ENCODE measurements at regions not wholly inside any gene's neighbourhood (a gene's known extent, or its start where the extent isn't known, plus 50 kb on each side); places are given as distances from the start of the nearest gene placed in this dataset.
A peak's percentile ranks its signal among the peaks of the same experiment; 100 is the strongest.

- Mint-ChIP-seq H3K9me3 (ENCODE audit: unreplicated experiment) (no peaks in the 10 kb centered on the region), H3K4me1 (ENCODE audit: unreplicated experiment) (peaks cover 10% of the 10 kb centered on the region), H3K27ac (ENCODE audit: unreplicated experiment) (no peak overlapping the region), H3K27me3 (ENCODE audit: unreplicated experiment) (peaks cover 4% of the 10 kb centered on the region), H3K4me3 (ENCODE audit: unreplicated experiment) (no peak overlapping the region), H3K36me3 (ENCODE audit: low read depth, unreplicated experiment) (no peaks in the 10 kb centered on the region)
- no peak for TF ChIP-seq CTCF (IDR thresholded peaks at IDR 0.05; ENCODE audit: unreplicated experiment)
- DNase-seq (ENCODE audit: low spot score) = no peak
These were observed 55.9 kb upstream of the NFE2L3 start for GRCh38 chr7:26096136-26096535.

- Mint-ChIP-seq H3K4me1 (ENCODE audit: unreplicated experiment) (peaks cover 16% of the 10 kb centered on the region), H3K4me3 (ENCODE audit: unreplicated experiment) (no peak overlapping the region), H3K27me3 (ENCODE audit: unreplicated experiment) (peaks cover 4% of the 10 kb centered on the region), H3K36me3 (ENCODE audit: low read depth, unreplicated experiment) (no peaks in the 10 kb centered on the region), H3K9me3 (ENCODE audit: unreplicated experiment) (no peaks in the 10 kb centered on the region), H3K27ac (ENCODE audit: unreplicated experiment) (no peak overlapping the region)
- no peak for TF ChIP-seq CTCF (IDR thresholded peaks at IDR 0.05; ENCODE audit: unreplicated experiment)
- DNase-seq (ENCODE audit: low spot score) = no peak
These were observed 53.9 kb upstream of the NFE2L3 start for GRCh38 chr7:26097837-26098668.

- TF ChIP-seq CTCF (IDR thresholded peaks at IDR 0.05; ENCODE audit: unreplicated experiment) = no peak
- Mint-ChIP-seq H3K27me3 (ENCODE audit: unreplicated experiment) (peaks cover 4% of the 10 kb centered on the region), H3K4me1 (ENCODE audit: unreplicated experiment) (peaks cover 16% of the 10 kb centered on the region), H3K9me3 (ENCODE audit: unreplicated experiment) (no peaks in the 10 kb centered on the region), H3K27ac (ENCODE audit: unreplicated experiment) (no peak overlapping the region), H3K36me3 (ENCODE audit: low read depth, unreplicated experiment) (no peaks in the 10 kb centered on the region), H3K4me3 (ENCODE audit: unreplicated experiment) (no peak overlapping the region)
- no peak for DNase-seq (ENCODE audit: low spot score)
These were observed 52.8 kb upstream of the NFE2L3 start for GRCh38 chr7:26099236-26099635.

- no peak for TF ChIP-seq CTCF (IDR thresholded peaks at IDR 0.05; ENCODE audit: unreplicated experiment)
- H3K27ac Mint-ChIP-seq (ENCODE audit: unreplicated experiment) = peak overlapping the region; percentile 79
- no peaks in the 10 kb centered on the region for H3K9me3 Mint-ChIP-seq (ENCODE audit: unreplicated experiment)
- H3K4me3 Mint-ChIP-seq (ENCODE audit: unreplicated experiment) = no peak overlapping the region
- peaks cover 16% of the 10 kb centered on the region for H3K4me1 Mint-ChIP-seq (ENCODE audit: unreplicated experiment)
- no peak for DNase-seq (ENCODE audit: low spot score)
- no peaks in the 10 kb centered on the region for H3K36me3 Mint-ChIP-seq (ENCODE audit: low read depth, unreplicated experiment)
- H3K27me3 Mint-ChIP-seq (ENCODE audit: unreplicated experiment) = peaks cover 4% of the 10 kb centered on the region
These were observed 51.3 kb upstream of the NFE2L3 start for GRCh38 chr7:26100406-26101339.
